ENCODE measurements at regions not wholly inside any gene's neighbourhood (a gene's known extent, or its start where the extent isn't known, plus 50 kb on each side); places are given as distances from the start of the nearest gene placed in this dataset.

DNA sequence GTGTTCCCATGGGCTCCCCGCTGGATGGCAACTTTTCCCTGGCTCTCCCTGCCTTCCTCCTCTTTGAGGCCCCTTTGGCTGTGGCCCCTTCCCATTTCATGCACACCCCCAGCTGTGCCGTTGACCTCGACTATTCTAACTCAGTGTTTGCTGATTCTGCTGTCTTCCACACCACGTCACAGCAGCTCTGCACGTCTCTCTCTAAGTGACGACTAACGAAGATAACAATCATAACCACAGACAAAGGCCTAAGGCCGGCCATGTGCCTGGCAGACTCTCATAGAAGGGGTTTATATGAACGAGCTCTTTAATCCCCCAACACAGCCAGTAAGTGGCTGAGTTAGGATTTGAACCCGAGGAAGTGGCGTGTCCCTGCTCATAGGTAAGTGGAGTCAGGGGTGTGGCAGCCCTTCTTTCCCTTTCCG is 151.5 kb upstream of the SHH start:
- TF ChIP-seq TAF1 (IDR thresholded peaks at IDR 0.05; ENCODE audit: low read depth) (no peak), FOXM1 (IDR thresholded peaks at IDR 0.05; ENCODE audit: borderline replicate concordance, low read depth) (no peak), RAD21 (IDR thresholded peaks at IDR 0.05; ENCODE audit: low read depth) (no peak), CREB1 (IDR thresholded peaks at IDR 0.05; ENCODE audit: low read depth) (no peak), EP300 (IDR thresholded peaks at IDR 0.05; ENCODE audit: borderline replicate concordance) (no peak), TEAD4 (IDR thresholded peaks at IDR 0.05) (no peak), EGR1 (IDR thresholded peaks at IDR 0.05) (no peak), TCF12 (IDR thresholded peaks at IDR 0.05; ENCODE audit: low read depth) (no peak), YY1 (IDR thresholded peaks at IDR 0.05; ENCODE audit: low read depth) (no peak), CEBPB (IDR thresholded peaks at IDR 0.05) (no peak)
- TF ChIP-seq, protein P1, sequence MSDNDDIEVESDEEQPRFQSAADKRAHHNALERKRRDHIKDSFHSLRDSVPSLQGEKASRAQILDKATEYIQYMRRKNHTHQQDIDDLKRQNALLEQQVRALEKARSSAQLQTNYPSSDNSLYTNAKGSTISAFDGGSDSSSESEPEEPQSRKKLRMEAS (IDR thresholded peaks at IDR 0.05): no peak
- TF ChIP-seq, protein P2, sequence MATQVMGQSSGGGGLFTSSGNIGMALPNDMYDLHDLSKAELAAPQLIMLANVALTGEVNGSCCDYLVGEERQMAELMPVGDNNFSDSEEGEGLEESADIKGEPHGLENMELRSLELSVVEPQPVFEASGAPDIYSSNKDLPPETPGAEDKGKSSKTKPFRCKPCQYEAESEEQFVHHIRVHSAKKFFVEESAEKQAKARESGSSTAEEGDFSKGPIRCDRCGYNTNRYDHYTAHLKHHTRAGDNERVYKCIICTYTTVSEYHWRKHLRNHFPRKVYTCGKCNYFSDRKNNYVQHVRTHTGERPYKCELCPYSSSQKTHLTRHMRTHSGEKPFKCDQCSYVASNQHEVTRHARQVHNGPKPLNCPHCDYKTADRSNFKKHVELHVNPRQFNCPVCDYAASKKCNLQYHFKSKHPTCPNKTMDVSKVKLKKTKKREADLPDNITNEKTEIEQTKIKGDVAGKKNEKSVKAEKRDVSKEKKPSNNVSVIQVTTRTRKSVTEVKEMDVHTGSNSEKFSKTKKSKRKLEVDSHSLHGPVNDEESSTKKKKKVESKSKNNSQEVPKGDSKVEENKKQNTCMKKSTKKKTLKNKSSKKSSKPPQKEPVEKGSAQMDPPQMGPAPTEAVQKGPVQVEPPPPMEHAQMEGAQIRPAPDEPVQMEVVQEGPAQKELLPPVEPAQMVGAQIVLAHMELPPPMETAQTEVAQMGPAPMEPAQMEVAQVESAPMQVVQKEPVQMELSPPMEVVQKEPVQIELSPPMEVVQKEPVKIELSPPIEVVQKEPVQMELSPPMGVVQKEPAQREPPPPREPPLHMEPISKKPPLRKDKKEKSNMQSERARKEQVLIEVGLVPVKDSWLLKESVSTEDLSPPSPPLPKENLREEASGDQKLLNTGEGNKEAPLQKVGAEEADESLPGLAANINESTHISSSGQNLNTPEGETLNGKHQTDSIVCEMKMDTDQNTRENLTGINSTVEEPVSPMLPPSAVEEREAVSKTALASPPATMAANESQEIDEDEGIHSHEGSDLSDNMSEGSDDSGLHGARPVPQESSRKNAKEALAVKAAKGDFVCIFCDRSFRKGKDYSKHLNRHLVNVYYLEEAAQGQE (IDR thresholded peaks at IDR 0.05; ENCODE audit: low read depth): no peak
- TF ChIP-seq, protein P3, sequence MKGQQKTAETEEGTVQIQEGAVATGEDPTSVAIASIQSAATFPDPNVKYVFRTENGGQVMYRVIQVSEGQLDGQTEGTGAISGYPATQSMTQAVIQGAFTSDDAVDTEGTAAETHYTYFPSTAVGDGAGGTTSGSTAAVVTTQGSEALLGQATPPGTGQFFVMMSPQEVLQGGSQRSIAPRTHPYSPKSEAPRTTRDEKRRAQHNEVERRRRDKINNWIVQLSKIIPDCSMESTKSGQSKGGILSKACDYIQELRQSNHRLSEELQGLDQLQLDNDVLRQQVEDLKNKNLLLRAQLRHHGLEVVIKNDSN (IDR thresholded peaks at IDR 0.05): no peak

DNA sequence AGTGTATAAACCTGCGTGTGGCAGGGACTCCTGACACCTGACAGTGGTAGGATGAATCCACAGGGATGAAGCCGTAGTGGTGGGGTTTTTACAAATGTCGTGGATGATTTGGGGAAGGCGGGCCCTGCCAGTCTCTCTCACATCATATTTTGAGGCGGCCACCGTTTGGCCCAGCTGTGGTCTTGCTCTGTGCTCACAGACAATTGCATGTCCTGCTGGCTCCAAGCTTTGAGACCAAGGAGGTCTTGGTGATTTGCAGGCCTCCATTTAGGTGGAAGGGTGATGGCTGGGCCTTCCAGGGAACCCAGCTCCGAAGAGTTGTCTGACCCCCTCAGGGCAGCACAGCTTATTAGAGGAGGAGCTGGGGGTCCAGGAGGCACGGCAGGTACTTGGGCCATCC is 151.1 kb upstream of the SHH start:
- TF ChIP-seq YY1 (IDR thresholded peaks at IDR 0.05; ENCODE audit: low read depth) (no peak), RAD21 (IDR thresholded peaks at IDR 0.05; ENCODE audit: low read depth) (no peak), CEBPB (IDR thresholded peaks at IDR 0.05) (no peak), EGR1 (IDR thresholded peaks at IDR 0.05) (no peak), CREB1 (IDR thresholded peaks at IDR 0.05; ENCODE audit: low read depth) (no peak), NFIC (IDR thresholded peaks at IDR 0.05) (no peak), TEAD4 (IDR thresholded peaks at IDR 0.05) (no peak), TAF1 (IDR thresholded peaks at IDR 0.05; ENCODE audit: low read depth) (no peak), ZBTB7A (IDR thresholded peaks at IDR 0.05; ENCODE audit: low read depth) (no peak), FOXM1 (IDR thresholded peaks at IDR 0.05; ENCODE audit: borderline replicate concordance, low read depth) (no peak), EP300 (IDR thresholded peaks at IDR 0.05; ENCODE audit: borderline replicate concordance) (no peak), TCF12 (IDR thresholded peaks at IDR 0.05; ENCODE audit: low read depth) (no peak)
- TF ChIP-seq, protein P3 (IDR thresholded peaks at IDR 0.05): no peak
- TF ChIP-seq, protein P1 (IDR thresholded peaks at IDR 0.05): no peak
- TF ChIP-seq, protein P2 (IDR thresholded peaks at IDR 0.05; ENCODE audit: low read depth): no peak

DNA sequence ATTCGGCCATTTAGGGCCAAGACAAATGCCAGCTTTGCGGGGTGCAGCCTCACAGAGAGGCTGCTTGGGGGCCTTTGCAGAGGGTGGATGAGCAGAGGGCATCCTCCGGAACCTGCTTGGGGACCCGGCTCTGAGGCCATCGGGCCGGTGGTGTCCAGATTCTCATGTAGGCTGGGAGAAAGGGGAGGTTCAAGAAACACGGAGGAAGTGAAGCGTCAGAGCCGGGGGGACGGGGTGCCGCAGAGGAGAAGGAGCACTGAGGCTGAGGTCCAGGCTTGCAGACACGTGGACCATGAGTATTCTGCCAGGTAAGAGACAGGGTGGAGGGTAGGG is 150.7 kb upstream of the SHH start:
- no peak for TF ChIP-seq EP300 (IDR thresholded peaks at IDR 0.05; ENCODE audit: borderline replicate concordance)

DNA sequence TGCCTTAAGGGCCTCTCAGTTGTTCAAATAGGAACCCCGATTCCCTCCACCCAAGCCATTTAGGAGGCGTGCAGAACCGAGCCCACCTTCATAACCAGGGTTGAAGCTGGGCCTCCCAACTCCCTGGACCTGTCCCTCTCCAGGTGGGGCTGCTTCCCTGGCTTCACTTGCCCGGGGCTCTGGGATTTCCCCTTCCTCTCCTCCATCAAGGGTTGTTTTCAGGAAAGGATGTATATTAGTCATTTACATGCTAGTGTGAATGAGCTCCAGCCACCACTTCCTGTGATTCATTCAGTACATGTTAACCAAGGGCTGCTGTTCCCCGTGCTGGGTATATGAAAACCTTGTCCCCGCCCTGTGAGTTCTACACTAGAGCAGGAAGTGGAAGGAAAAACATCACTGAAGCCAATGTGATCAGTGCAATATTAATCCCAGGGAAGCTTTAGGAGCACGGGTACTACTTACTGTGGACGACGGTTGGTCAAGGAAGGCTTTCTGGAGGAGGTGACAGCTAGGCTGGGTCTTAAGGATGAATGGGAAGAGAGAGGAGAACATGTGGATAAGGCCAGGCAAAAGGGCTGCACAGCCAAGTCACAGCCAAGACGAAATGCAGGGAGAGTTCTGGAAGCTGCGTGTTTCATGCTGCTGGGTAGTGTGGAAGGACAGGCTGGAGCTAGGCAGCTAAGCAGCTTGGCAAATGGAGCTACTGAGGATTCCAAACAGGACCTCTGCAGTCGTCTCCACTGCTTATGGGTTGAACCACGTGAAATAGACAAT is 150.1 kb upstream of the SHH start:
- no peak for TF ChIP-seq TAF1 (IDR thresholded peaks at IDR 0.05; ENCODE audit: low read depth)
- no peak for TF ChIP-seq EP300 (IDR thresholded peaks at IDR 0.05; ENCODE audit: borderline replicate concordance)
- no peak for TF ChIP-seq TEAD4 (IDR thresholded peaks at IDR 0.05)
- no peak for TF ChIP-seq CREB1 (IDR thresholded peaks at IDR 0.05; ENCODE audit: low read depth)
- TF ChIP-seq EGR1 (IDR thresholded peaks at IDR 0.05): no peak

DNA sequence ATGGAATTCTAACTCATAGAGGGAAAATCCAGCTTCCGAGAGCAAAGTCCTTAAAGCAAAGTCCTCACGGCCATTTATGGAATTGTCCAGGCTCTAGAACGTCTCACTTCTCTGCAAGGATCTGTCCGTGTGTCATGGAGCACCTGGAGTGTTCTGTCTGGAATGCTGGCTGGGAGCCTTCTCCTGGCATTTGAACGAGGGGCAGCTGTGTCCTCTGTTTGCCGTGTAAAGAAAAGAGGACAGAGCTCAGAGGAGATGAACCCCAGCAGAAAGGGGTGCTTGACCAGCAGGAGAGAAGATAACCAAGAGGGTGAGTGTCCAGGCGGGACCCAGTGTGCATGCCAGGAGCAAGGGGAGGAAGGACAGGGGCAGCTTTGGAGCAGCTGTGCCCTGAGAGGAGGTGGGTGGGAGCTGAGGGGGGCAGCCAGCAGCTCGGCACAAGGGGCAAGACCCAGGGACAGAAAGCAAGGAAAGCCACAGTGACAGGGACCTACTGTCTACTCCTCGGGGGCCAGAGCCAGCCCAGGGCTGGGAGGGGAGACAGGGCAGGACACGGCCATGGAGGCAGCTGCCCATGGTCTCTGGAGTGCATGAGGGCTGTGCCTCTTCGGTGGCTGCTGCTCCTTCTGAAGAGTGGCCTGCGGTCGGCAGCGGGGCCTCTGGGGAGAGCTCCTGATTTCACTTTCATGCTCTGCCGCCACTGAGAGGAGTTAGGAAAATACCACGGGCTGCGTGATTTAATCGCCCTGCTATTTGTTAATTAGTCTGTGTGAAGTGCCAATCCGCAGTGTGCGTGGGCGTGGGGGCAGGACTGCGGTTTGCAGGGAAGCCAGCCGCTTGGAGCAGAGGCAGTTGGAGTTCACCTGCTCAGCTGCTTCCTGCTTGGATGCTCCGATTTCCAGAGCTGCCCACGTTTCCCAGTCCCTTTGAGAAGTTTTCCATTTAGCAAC is 149.3 kb upstream of the SHH start:
- TF ChIP-seq, protein P3 (IDR thresholded peaks at IDR 0.05): no peak
- TF ChIP-seq TCF12 (IDR thresholded peaks at IDR 0.05; ENCODE audit: low read depth) (no peak), FOXM1 (IDR thresholded peaks at IDR 0.05; ENCODE audit: borderline replicate concordance, low read depth) (no peak), RAD21 (IDR thresholded peaks at IDR 0.05; ENCODE audit: low read depth) (no peak), CEBPB (IDR thresholded peaks at IDR 0.05) (no peak), TEAD4 (IDR thresholded peaks at IDR 0.05) (peak; percentile 53; the same call in 1 of the 2 replicates), ZBTB7A (IDR thresholded peaks at IDR 0.05; ENCODE audit: low read depth) (no peak), EGR1 (IDR thresholded peaks at IDR 0.05) (peak; percentile 96), NFIC (IDR thresholded peaks at IDR 0.05) (0 out of 2 replicates have a peak, but pooled peaks have one; percentile 21), YY1 (IDR thresholded peaks at IDR 0.05; ENCODE audit: low read depth) (no peak), EP300 (IDR thresholded peaks at IDR 0.05; ENCODE audit: borderline replicate concordance) (peak; percentile 43; the same call in 1 of the 2 replicates), CREB1 (IDR thresholded peaks at IDR 0.05; ENCODE audit: low read depth) (no peak), TAF1 (IDR thresholded peaks at IDR 0.05; ENCODE audit: low read depth) (no peak)
- TF ChIP-seq, protein P2 (IDR thresholded peaks at IDR 0.05; ENCODE audit: low read depth): no peak
- TF ChIP-seq, protein P1 (IDR thresholded peaks at IDR 0.05): no peak

Data from Ishikawa (cell line).